H1 (cell line): ENCODE measurements at regions not wholly inside any gene's neighbourhood (a gene's known extent, or its start where the extent isn't known, plus 50 kb on each side); places are given as distances from the start of the nearest gene placed in this dataset.

ENCODE experiments used
- CTCF ChIA-PET: fragments of 300-600 bp; sonication (Branson Sonifier 250); formaldehyde crosslinking; loops from one replicate; lab custom pipeline; 2021; ENCODE audit not compliant: partially characterized antibody; lab: Charles Lee
- POLR2A ChIA-PET: fragments of 300-600 bp; sonication (Branson Sonifier 250); formaldehyde crosslinking; loops from one replicate; lab custom pipeline; 2021; ENCODE audit warnings: inconsistent platforms; ENCODE audit not compliant: partially characterized antibody; lab: Charles Lee
- DNase-seq, 2 experiments: peaks; one replicate each; pipeline versions ENCODE4 v3.0.0 to v3.0.0-alpha.2; 2010 to 2022; ENCODE audit warnings: low spot score in 2 of 2, low read depth in 1 of 2, mixed read lengths in 1 of 2
- FAIRE-seq: peaks from 2 replicates; lab custom pipeline; 2011; peaks lifted over from hg19 to GRCh38; lab: Jason Lieb, UNC
- H2AFZ ChIP-seq: 2 replicates; pipeline ENCODE4 v1.8.1; 2012; ENCODE audit warnings: low read length, inconsistent platforms
- H2AK5ac ChIP-seq: 2 replicates; pipeline ENCODE4 v1.6.1; 2013; ENCODE audit warnings: low read depth, low read length
- H2BK120ac ChIP-seq: replicated peaks from 2 replicates; pipeline ENCODE3; 2013; ENCODE audit warnings: low read depth, low read length, inconsistent platforms
- H2BK12ac ChIP-seq: 2 replicates; pipeline ENCODE4 v1.6.1; 2013; ENCODE audit warnings: low read depth, low read length
- H2BK15ac ChIP-seq: 2 replicates; pipeline ENCODE4 v1.6.1; 2013; ENCODE audit warnings: low read length
- H2BK20ac ChIP-seq: 2 replicates; pipeline ENCODE4 v1.6.1; 2013; ENCODE audit warnings: low read length
- H2BK5ac ChIP-seq: 2 replicates; pipeline ENCODE4 v1.6.1; 2013; ENCODE audit warnings: low read depth, low read length
- H3K14ac ChIP-seq: 2 replicates; pipeline ENCODE4 v1.6.1; 2013; ENCODE audit warnings: inconsistent platforms; ENCODE audit not compliant: insufficient read length
- H3K18ac ChIP-seq: 2 replicates; pipeline ENCODE4 v1.6.1; 2013; ENCODE audit warnings: low read length; ENCODE audit errors: extremely low read depth
- H3K23ac ChIP-seq: 2 replicates; pipeline ENCODE4 v1.6.1; 2013; ENCODE audit warnings: inconsistent platforms; ENCODE audit not compliant: insufficient read length
- H3K23me2 ChIP-seq: 2 replicates; pipeline ENCODE4 v1.6.1; 2013; ENCODE audit warnings: low read depth, low read length
- H3K27ac ChIP-seq: 2 replicates; pipeline ENCODE4 v1.6.1; 2011; ENCODE audit warnings: low read depth, low read length, inconsistent platforms
- H3K27me3 ChIP-seq, 4 experiments: replicated peaks in 1 of 4; 1 replicate in 1 of 4; 2 replicates in 3 of 4; pipeline versions ENCODE4 v1.6.1 to v1.8.1; 2011 to 2013; ENCODE audit warnings: low read length in 3 of 4, mild to moderate bottlenecking in 3 of 4, inconsistent platforms in 2 of 4, mixed read lengths in 2 of 4, moderate library complexity in 1 of 4; ENCODE audit not compliant: control insufficient read depth in 3 of 4, insufficient read depth in 3 of 4; ENCODE audit errors: extremely low read depth in 1 of 4
- H3K36me3 ChIP-seq, 4 experiments: 2 replicates each; pipeline versions ENCODE4 v1.6.1 to v1.8.1; 2011 to 2013; ENCODE audit warnings: mild to moderate bottlenecking in 4 of 4, low read length in 3 of 4, moderate library complexity in 2 of 4, control low read depth in 1 of 4, inconsistent platforms in 1 of 4; ENCODE audit not compliant: insufficient read depth in 4 of 4, control insufficient read depth in 2 of 4
- H3K4ac ChIP-seq: replicated peaks from 2 replicates; pipeline ENCODE3; 2013; ENCODE audit warnings: low read length, low read depth, mixed read lengths, inconsistent platforms; ENCODE audit not compliant: insufficient read length
- H3K4me1 ChIP-seq, 4 experiments: replicated peaks in 1 of 4; 1 replicate in 1 of 4; 2 replicates in 3 of 4; pipeline versions ENCODE4 v1.6.1 to v1.8.1; 2011 to 2013; ENCODE audit warnings: low read length in 3 of 4, inconsistent platforms in 2 of 4, mixed read lengths in 1 of 4; ENCODE audit not compliant: insufficient read depth in 4 of 4, control insufficient read depth in 3 of 4
- H3K4me2 ChIP-seq, 2 experiments: 2 replicates each; pipeline versions ENCODE4 v1.6.1 to v1.8.1; 2011 to 2013; ENCODE audit warnings: low read depth in 2 of 2, low read length in 2 of 2, control low read depth in 1 of 2, inconsistent platforms in 1 of 2, mild to moderate bottlenecking in 1 of 2; ENCODE audit not compliant: insufficient read depth in 1 of 2
- H3K4me3 ChIP-seq, 4 experiments: fragments of 200-600, 300-600 bp in 1 of 4; sonication (generic), shearing (Covaris generic), sonication (Bioruptor Twin) in 1 of 4; 2 replicates each; pipeline versions ENCODE4 v1.5.1 to v1.8.1; 2011 to 2016; ENCODE audit warnings: low read length in 4 of 4, low read depth in 3 of 4, control low read depth in 2 of 4, inconsistent platforms in 2 of 4, mild to moderate bottlenecking in 2 of 4, mixed read lengths in 1 of 4, moderate library complexity in 1 of 4; ENCODE audit not compliant: insufficient read depth in 2 of 4; ENCODE audit errors: extremely low read depth in 1 of 4
- H3K56ac ChIP-seq: replicated peaks from 2 replicates; pipeline ENCODE3; 2013; ENCODE audit warnings: low read depth, mild to moderate bottlenecking, mixed read lengths, low read length, inconsistent platforms; ENCODE audit not compliant: insufficient read length
- H3K79me1 ChIP-seq: 2 replicates; pipeline ENCODE4 v1.6.1; 2013; ENCODE audit warnings: low read depth, low read length, control low read depth
- H3K79me2 ChIP-seq, 2 experiments: 2 replicates each; pipeline versions ENCODE4 v1.6.1 to v1.8.1; 2012 to 2013; ENCODE audit warnings: low read length in 2 of 2, mild to moderate bottlenecking in 2 of 2, inconsistent platforms in 1 of 2; ENCODE audit not compliant: insufficient read depth in 2 of 2, control insufficient read depth in 1 of 2
- H3K9ac ChIP-seq, 4 experiments: replicated peaks in 1 of 4; 1 replicate in 1 of 4; 2 replicates in 3 of 4; pipeline versions ENCODE4 v1.6.1 to v1.8.1; 2011 to 2013; ENCODE audit warnings: low read depth in 3 of 4, low read length in 3 of 4, control low read depth in 2 of 4, mild to moderate bottlenecking in 2 of 4, moderate library complexity in 2 of 4, inconsistent platforms in 1 of 4; ENCODE audit errors: extremely low read depth in 1 of 4
- H3K9me3 ChIP-seq, 2 experiments: 2 replicates each; pipeline versions ENCODE4 v1.6.1 to v1.8.1; 2012 to 2013; ENCODE audit warnings: mild to moderate bottlenecking in 2 of 2, moderate library complexity in 2 of 2, control low read depth in 1 of 2, inconsistent platforms in 1 of 2, low read depth in 1 of 2, low read length in 1 of 2, mixed read lengths in 1 of 2; ENCODE audit not compliant: insufficient read depth in 2 of 2
- H4K20me1 ChIP-seq, 2 experiments: replicated peaks in 1 of 2; 2 replicates each; pipeline versions ENCODE3 to v1.8.1; 2011 to 2013; ENCODE audit warnings: inconsistent platforms in 2 of 2, low read length in 2 of 2, mild to moderate bottlenecking in 1 of 2; ENCODE audit not compliant: insufficient read depth in 2 of 2, control insufficient read depth in 1 of 2
- H4K5ac ChIP-seq: 2 replicates; pipeline ENCODE4 v1.6.1; 2013; ENCODE audit warnings: low read length, low read depth, mixed read lengths, inconsistent platforms; ENCODE audit not compliant: insufficient read length
- H4K8ac ChIP-seq: 2 replicates; pipeline ENCODE4 v1.8.0; 2013; ENCODE audit warnings: mild to moderate bottlenecking, moderate library complexity, low read length, inconsistent platforms; ENCODE audit not compliant: insufficient read depth; ENCODE audit errors: extremely low read depth
- H4K91ac ChIP-seq: replicated peaks from 2 replicates; pipeline ENCODE3; 2013; ENCODE audit warnings: low read length, mixed read lengths, inconsistent platforms; ENCODE audit not compliant: insufficient read length
- ASH2L ChIP-seq: fragments of 200-600, 300-600 bp; sonication (generic); IDR thresholded peaks from one replicate; pipeline ENCODE4 v1.7.1; 2017; ENCODE audit warnings: low read length
- BACH1 ChIP-seq: IDR thresholded peaks from 2 replicates; pipeline ENCODE4 v1.6.1; 2012; ENCODE audit warnings: low read length, improper control_type of control experiment
- EGR1 ChIP-seq: IDR thresholded peaks from 2 replicates; pipeline ENCODE4 v1.6.1; 2011; ENCODE audit warnings: low read depth, low read length, borderline replicate concordance
- EP300 ChIP-seq, 2 experiments: IDR thresholded peaks; 1 replicate in 1 of 2; 2 replicates in 1 of 2; pipeline ENCODE4 v1.6.1; 2011 to 2012; ENCODE audit warnings: low read depth in 2 of 2, low read length in 2 of 2, mild to moderate bottlenecking in 2 of 2, borderline replicate concordance in 1 of 2, inconsistent platforms in 1 of 2, moderate library complexity in 1 of 2
- HDAC2 ChIP-seq, 2 experiments: fragments of 300-600 bp in 1 of 2; sonication (generic) in 1 of 2; IDR thresholded peaks; 2 replicates each; pipeline ENCODE4 v1.6.1; 2011 to 2012; ENCODE audit warnings: low read depth in 2 of 2, low read length in 2 of 2, mild to moderate bottlenecking in 2 of 2, moderate library complexity in 2 of 2, borderline replicate concordance in 1 of 2, inconsistent platforms in 1 of 2
- JUND ChIP-seq: IDR thresholded peaks from 2 replicates; pipeline ENCODE4 v1.6.1; 2011; ENCODE audit warnings: mild to moderate bottlenecking, improper control_type of control experiment, low read length
- NRF1 ChIP-seq: IDR thresholded peaks from 2 replicates; pipeline ENCODE4 v1.6.1; 2011; ENCODE audit warnings: mild to moderate bottlenecking, low read depth, low read length, improper control_type of control experiment
- RFX5 ChIP-seq: IDR thresholded peaks from 2 replicates; pipeline ENCODE4 v1.6.1; 2011; ENCODE audit warnings: low read depth, low read length, improper control_type of control experiment, borderline replicate concordance
- TAF1 ChIP-seq: IDR thresholded peaks from 2 replicates; pipeline ENCODE4 v1.6.1; 2011; ENCODE audit warnings: mild to moderate bottlenecking, low read depth, low read length
- WGBS, 2 experiments: shearing (Covaris generic) in 1 of 2; methylation state at CpG; one replicate each; pipeline versions ENCODE4 v1.1.6 to v1.1.7; 2013 to 2015; ENCODE audit warnings: low lambda C conversion rate in 2 of 2, mixed read lengths in 2 of 2, inconsistent platforms in 1 of 2, low coverage in 1 of 2, missing lambda C conversion rate in 1 of 2; ENCODE audit not compliant: insufficient replicate concordance in 2 of 2, insufficient coverage in 1 of 2, insufficient read length in 1 of 2; ENCODE audit errors: extremely low coverage in 1 of 2, missing lambda C conversion rate in 1 of 2; 5-methylcytosine and 5-hydroxymethylcytosine counted together

GRCh38 chr18:77666613-77667012, 417.0 kb downstream of the GALR1 start:
- no peak overlapping the region for H2AK5ac ChIP-seq

More at GRCh38 chr18:77666613-77667012, 417.0 kb downstream of the GALR1 start:
- Histone ChIP-seq H4K8ac (no peak overlapping the region), H3K23me2 (no peaks in the 10 kb centered on the region), H3K18ac (no peak overlapping the region), H3K23ac (no peak overlapping the region), H4K20me1 (no peaks in the 10 kb centered on the region), H2BK15ac (no peak overlapping the region), H3K79me2 (no peaks in the 10 kb centered on the region), H2BK5ac (no peak overlapping the region), H3K79me1 (no peaks in the 10 kb centered on the region), H2BK12ac (no peak overlapping the region), H4K91ac (no peak overlapping the region), H3K4ac (no peak overlapping the region), H3K14ac (no peak overlapping the region), H3K56ac (no peak overlapping the region), H2AFZ (no peak overlapping the region), H2BK20ac (no peak overlapping the region), H2BK120ac (no peak overlapping the region), H4K5ac (no peak overlapping the region), H3K4me1 (peaks cover 0 to 2% (median under 1%) of the 10 kb centered on the region in 4 experiments; a peak in 2 of 7 replicates), H3K9me3 (no peaks in the 10 kb centered on the region), H3K4me2 (no peak overlapping the region), H3K27ac (no peak overlapping the region), H3K9ac (no peak overlapping the region), H3K27me3 (no peaks in the 10 kb centered on the region), H3K4me3 (no peak overlapping the region), H3K36me3 (no peaks in the 10 kb centered on the region)
- no peak for TF ChIP-seq TAF1
- TF ChIP-seq EP300 (IDR thresholded peaks at IDR 0.05; ENCODE audit: borderline replicate concordance in 1 of 2, low read depth in 2 of 2, low read length in 2 of 2), result no peak
- no peak for TF ChIP-seq EGR1
- no peak for TF ChIP-seq JUND
- TF ChIP-seq BACH1, result no peak
- no peak for TF ChIP-seq HDAC2 (IDR thresholded peaks at IDR 0.05; ENCODE audit: borderline replicate concordance in 1 of 2, low read depth in 2 of 2, low read length in 2 of 2)
- TF ChIP-seq RFX5, result no peak
- TF ChIP-seq ASH2L, result no peak
- no peak for TF ChIP-seq NRF1
- no peak for DNase-seq
- no peak for FAIRE-seq
- ChIA-PET POLR2A (no interaction called here), CTCF (interaction anchor here (0.6 to 0.9 kb wide), 3 partner anchors 36 to 743 kb away, joined by 3 to 4 read pairs (median 3); no protein-coding TSS in a partner anchor)
- 71% methylated on average over 3 of the region's 3 CpGs; no CpG with 5 or more reads in 1 of the 2 experiments for WGBS, 2 experiments
